ENCODE measurements at regions not wholly inside any gene's neighbourhood (a gene's known extent, or its start where the extent isn't known, plus 50 kb on each side); places are given as distances from the start of the nearest gene placed in this dataset.

DNA sequence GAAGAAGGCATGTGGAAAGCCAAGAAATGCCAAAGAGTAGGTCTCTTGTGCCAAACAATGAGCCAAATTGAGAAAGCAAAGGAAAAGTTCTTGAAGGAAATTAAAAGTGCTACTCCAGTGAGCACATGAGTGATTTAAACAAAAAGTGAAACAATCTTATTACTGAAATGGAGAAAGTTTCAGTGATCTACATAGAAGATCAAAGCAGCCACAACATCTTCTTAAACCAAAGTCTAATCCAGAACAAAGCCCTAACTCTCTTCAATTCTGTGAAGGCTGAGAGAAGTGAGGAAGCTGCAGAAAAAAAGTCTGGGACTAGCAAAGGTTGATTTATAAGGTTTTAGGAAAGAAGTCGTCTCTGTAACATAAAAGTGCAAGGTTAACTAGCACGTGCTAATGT, 259.6 kb downstream of the FLRT2 start:
- TF ChIP-seq POLR2AphosphoS5 (IDR thresholded peaks at IDR 0.05; ENCODE audit: low read depth, low read length) (no peak), SIN3A (IDR thresholded peaks at IDR 0.05; ENCODE audit: borderline replicate concordance, insufficient read depth, low read length) (no peak), REST (IDR thresholded peaks at IDR 0.05; ENCODE audit: insufficient read depth in 1 of 2, low read depth in 2 of 2, low read length in 2 of 2) (no peak), FOXP2 (optimal IDR thresholded peaks at IDR 0.05; ENCODE audit: borderline replicate concordance, extremely low read depth, extremely low read length, insufficient read depth) (no peak)

All from PFSK-1 (cell line).